IMR-90 (cell line): ENCODE measurements at regions not wholly inside any gene's neighbourhood (a gene's known extent, or its start where the extent isn't known, plus 50 kb on each side); places are given as distances from the start of the nearest gene placed in this dataset.

Experiments
- ATAC-seq: fragments of 200-7000 bp; cut with Tn5 transposase; 2 replicates; pipeline ENCODE4 v1.9.1; 2020; ENCODE audit warnings: low read depth, mild to moderate bottlenecking, moderate library complexity
- BruUV-seq: library from RNA; stranded (reverse); fragments of 400-500 nt; replicated peaks from 2 replicates; lab custom pipeline; 2021; lab: Mats Ljungman, UMichigan
- CTCF ChIA-PET: fragments of 300-600 bp; formaldehyde crosslinking; extraction: SDS; loops from one replicate; lab custom pipeline; 2021; ENCODE audit warnings: antibody characterized with exemption; lab: Yijun Ruan, JAX
- POLR2A ChIA-PET: fragments of 300-600 bp; sonication (Branson Sonifier 250); formaldehyde crosslinking; loops from one replicate; lab custom pipeline; 2022; ENCODE audit warnings: antibody characterized with exemption; ENCODE audit not compliant: unreplicated experiment; lab: Charles Lee
- DNase-seq: peaks from one replicate; pipeline ENCODE4 v3.0.0; 2013
- H2AFZ ChIP-seq: replicated peaks from 2 replicates; pipeline ENCODE3; 2013; ENCODE audit warnings: low read length, mild to moderate bottlenecking; ENCODE audit not compliant: poor library complexity
- H2AK5ac ChIP-seq: 2 replicates; pipeline ENCODE4 v1.6.1; 2013; ENCODE audit warnings: low read depth, low read length, inconsistent platforms
- H2AK9ac ChIP-seq: replicated peaks from 2 replicates; pipeline ENCODE3; 2013; ENCODE audit warnings: mild to moderate bottlenecking, low read depth, low read length, moderate library complexity; ENCODE audit not compliant: poor library complexity
- H2BK120ac ChIP-seq: 2 replicates; pipeline ENCODE4 v1.6.1; 2013; ENCODE audit warnings: low read depth, low read length, inconsistent platforms
- H2BK15ac ChIP-seq: 3 replicates; pipeline ENCODE4 v1.6.1; 2013; ENCODE audit warnings: low read depth, low read length, inconsistent platforms
- H2BK20ac ChIP-seq: 2 replicates; pipeline ENCODE4 v1.6.1; 2013; ENCODE audit warnings: low read depth, mild to moderate bottlenecking, inconsistent platforms, low read length, moderate library complexity
- H2BK5ac ChIP-seq: 2 replicates; pipeline ENCODE4 v1.6.1; 2013; ENCODE audit warnings: mild to moderate bottlenecking, low read depth, low read length, inconsistent platforms; ENCODE audit not compliant: poor library complexity, severe bottlenecking
- H3K14ac ChIP-seq: replicated peaks from 2 replicates; pipeline ENCODE4 v1.6.1; 2013; ENCODE audit warnings: low read depth, low read length, inconsistent platforms
- H3K18ac ChIP-seq: 2 replicates; pipeline ENCODE4 v1.6.1; 2013; ENCODE audit warnings: low read depth, low read length, control low read depth
- H3K23ac ChIP-seq: 2 replicates; pipeline ENCODE4 v1.6.1; 2013; ENCODE audit warnings: low read depth, low read length, inconsistent platforms
- H3K27ac ChIP-seq: 2 replicates; pipeline ENCODE4 v1.5.1; 2013; ENCODE audit warnings: mild to moderate bottlenecking, control low read depth, low read length; ENCODE audit not compliant: insufficient read depth
- H3K27me3 ChIP-seq: 2 replicates; pipeline ENCODE4 v1.6.1; 2013; ENCODE audit warnings: low read length; ENCODE audit not compliant: control insufficient read depth, insufficient read depth
- H3K36me3 ChIP-seq: 2 replicates; pipeline ENCODE4 v1.6.1; 2013; ENCODE audit warnings: low read length, mixed read lengths; ENCODE audit not compliant: control insufficient read depth, insufficient read depth
- H3K4ac ChIP-seq: 2 replicates; pipeline ENCODE4 v1.6.1; 2013; ENCODE audit warnings: low read depth, low read length, inconsistent platforms
- H3K4me1 ChIP-seq: 2 replicates; pipeline ENCODE4 v1.6.1; 2013; ENCODE audit warnings: low read length, mixed read lengths; ENCODE audit not compliant: control insufficient read depth, insufficient read depth
- H3K4me2 ChIP-seq: 2 replicates; pipeline ENCODE4 v1.6.1; 2013; ENCODE audit warnings: low read depth, mild to moderate bottlenecking, control low read depth, low read length, moderate library complexity
- H3K4me3 ChIP-seq: 2 replicates; pipeline ENCODE4 v1.5.1; 2013; ENCODE audit warnings: low read depth, mild to moderate bottlenecking, control low read depth, low read length, moderate library complexity; ENCODE audit not compliant: insufficient read depth
- H3K56ac ChIP-seq: 2 replicates; pipeline ENCODE4 v1.6.1; 2013; ENCODE audit warnings: low read length, inconsistent platforms; ENCODE audit not compliant: insufficient read depth; ENCODE audit errors: extremely low read depth
- H3K79me1 ChIP-seq, 2 experiments: 2 replicates each; pipeline ENCODE4 v1.6.1; 2013; ENCODE audit warnings: low read length in 2 of 2, inconsistent platforms in 1 of 2, low read depth in 1 of 2
- H3K9ac ChIP-seq: 2 replicates; pipeline ENCODE4 v1.6.1; 2013; ENCODE audit warnings: low read depth, low read length, control low read depth
- H3K9me1 ChIP-seq: 2 replicates; pipeline ENCODE4 v1.6.1; 2013; ENCODE audit warnings: low read length, inconsistent platforms; ENCODE audit not compliant: insufficient read depth
- H3K9me3 ChIP-seq: 2 replicates; pipeline ENCODE4 v1.6.1; 2013; ENCODE audit warnings: low read length; ENCODE audit not compliant: control insufficient read depth, insufficient read depth
- H4K20me1 ChIP-seq: 2 replicates; pipeline ENCODE4 v1.6.1; 2013; ENCODE audit warnings: low read length, inconsistent platforms; ENCODE audit not compliant: insufficient read depth
- H4K5ac ChIP-seq: 2 replicates; pipeline ENCODE4 v1.6.1; 2013; ENCODE audit warnings: mild to moderate bottlenecking, low read depth, low read length, control low read depth
- H4K8ac ChIP-seq, 2 experiments: 2 replicates each; pipeline ENCODE4 v1.6.1; 2013; ENCODE audit warnings: low read depth in 2 of 2, low read length in 2 of 2, control low read depth in 1 of 2, inconsistent platforms in 1 of 2
- H4K91ac ChIP-seq: 2 replicates; pipeline ENCODE4 v1.6.1; 2013; ENCODE audit warnings: low read depth, low read length, inconsistent platforms; ENCODE audit not compliant: insufficient read depth
- MAFK ChIP-seq: IDR thresholded peaks from 2 replicates; pipeline ENCODE4 v1.6.1; 2012; ENCODE audit warnings: low read depth, low read length, improper control_type of control experiment
- RAD21 ChIP-seq: IDR thresholded peaks from 2 replicates; pipeline ENCODE4 v1.6.1; 2012; ENCODE audit warnings: low read length, improper control_type of control experiment
- RCOR1 ChIP-seq: IDR thresholded peaks from 2 replicates; pipeline ENCODE4 v1.6.1; 2012; ENCODE audit warnings: mild to moderate bottlenecking, low read length, improper control_type of control experiment; ENCODE audit not compliant: insufficient replicate concordance
- WGBS, 2 experiments: methylation state at CpG; one replicate each; pipeline versions ENCODE4 v1.1.5 to v1.1.7; 2013; ENCODE audit warnings: missing lambda C conversion rate in 2 of 2; ENCODE audit not compliant: insufficient read length in 1 of 2; ENCODE audit errors: extremely low coverage in 2 of 2; 5-methylcytosine and 5-hydroxymethylcytosine counted together
- dilution Hi-C: fragments of 300-500 bp; cut with HindIII; formaldehyde crosslinking; loops from one replicate; pipeline ENCODE4 v1.14.3; 2018; ENCODE audit warnings: low sequenced_read_pairs; ENCODE audit not compliant: unreplicated experiment
- in situ Hi-C: fragments of 300-500 bp; cut with MboI; formaldehyde crosslinking; loops from 3 replicates; pipeline ENCODE4 v1.14.3; 2019; ENCODE audit warnings: low sequenced_read_pairs, inconsistent platforms, mixed read lengths
- intact Hi-C: fragments of 100-400 bp; cut with micrococcal nuclease; formaldehyde crosslinking; loops from 2 replicates; pipeline ENCODE4 v1.10.0; 2022

- ChIA-PET CTCF (no interaction called here), POLR2A (no interaction called here)
- no peak overlapping the region for H4K5ac ChIP-seq
- TF ChIP-seq RCOR1 = no peak
- TF ChIP-seq RAD21 = no peak
- no peak for TF ChIP-seq MAFK
- H4K91ac ChIP-seq = no peak overlapping the region
- WGBS, 2 experiments = no CpG with 5 or more reads among the region's 1 CpG
- no peak overlapping the region for H3K56ac ChIP-seq
- no TSS peak for BruUV-seq
- DNase-seq (no peak), ATAC-seq (no peak)
- no peak overlapping the region for H3K4ac ChIP-seq
- H3K4me3 ChIP-seq = no peak overlapping the region
- H2BK20ac ChIP-seq = no peak overlapping the region
- H2AK5ac ChIP-seq = no peak overlapping the region
- no peak overlapping the region for H2AK9ac ChIP-seq
- H3K27ac ChIP-seq = no peak overlapping the region
- H3K9me1 ChIP-seq = no peaks in the 10 kb centered on the region
- no peak overlapping the region for H2AFZ ChIP-seq
- no peaks in the 10 kb centered on the region for H3K4me1 ChIP-seq
- dilution Hi-C loops (no loop called here), in situ Hi-C loops (no loop called here), intact Hi-C loops (no loop called here)
- no peak overlapping the region for H2BK15ac ChIP-seq
- H3K14ac ChIP-seq = no peak overlapping the region
- H3K27me3 ChIP-seq = no peaks in the 10 kb centered on the region
- H3K9me3 ChIP-seq = peaks cover 6% of the 10 kb centered on the region
- H4K20me1 ChIP-seq = no peaks in the 10 kb centered on the region
- no peak overlapping the region for H3K4me2 ChIP-seq
- no peaks in the 10 kb centered on the region for H3K36me3 ChIP-seq
- no peak overlapping the region for H2BK5ac ChIP-seq
- no peaks in the 10 kb centered on the region for H3K79me1 ChIP-seq
- H4K8ac ChIP-seq = no peak overlapping the region
- no peak overlapping the region for H3K9ac ChIP-seq
- no peak overlapping the region for H2BK120ac ChIP-seq
- H3K18ac ChIP-seq = no peak overlapping the region
- no peak overlapping the region for H3K23ac ChIP-seq
Measured at GRCh38 chr2:123035541-123035940, 989.5 kb upstream of the CNTNAP5 start.
